GM19023 (cell line): ENCODE measurements at regions not wholly inside any gene's neighbourhood (a gene's known extent, or its start where the extent isn't known, plus 50 kb on each side); places are given as distances from the start of the nearest gene placed in this dataset.
"Not testable (repeated sequence)": the region's sequence is repeated elsewhere in the genome, so short reads cannot be mapped to it uniquely, and the experiment has no call there.

Experiments
- ATAC-seq: cut with Tn5 transposase; IDR thresholded peaks from one replicate; pipeline ENCODE4 v1.9.1; 2021; ENCODE audit warnings: mild to moderate bottlenecking, moderate library complexity; ENCODE audit not compliant: unreplicated experiment

- no peak for ATAC-seq
Observed at GRCh38 chr11:122404571-122404970, 251.0 kb upstream of the UBASH3B start.

- not testable (repeated sequence) for ATAC-seq
Observed at GRCh38 chr11:122401581-122401980, 253.9 kb upstream of the UBASH3B start.

DNA sequence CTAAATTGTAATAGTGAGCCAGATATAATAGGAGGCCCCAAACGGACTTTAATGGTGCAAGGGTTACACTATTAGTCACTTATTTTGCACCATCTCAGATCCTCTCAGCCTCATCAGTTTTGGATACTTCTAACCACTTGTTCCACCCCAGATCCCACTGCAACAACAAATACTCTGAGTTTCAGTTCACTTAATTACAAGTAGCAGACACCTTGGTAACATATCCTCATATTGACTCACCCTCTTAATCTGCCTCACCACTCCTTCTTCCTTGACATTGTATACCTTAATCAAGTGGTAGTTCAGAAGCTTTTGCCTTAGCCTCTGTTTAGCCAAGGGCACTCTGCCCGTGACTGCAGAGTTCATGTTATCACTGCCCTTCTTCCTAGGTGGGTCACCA is 256.1 kb upstream of the UBASH3B start:
- no peak for ATAC-seq

DNA sequence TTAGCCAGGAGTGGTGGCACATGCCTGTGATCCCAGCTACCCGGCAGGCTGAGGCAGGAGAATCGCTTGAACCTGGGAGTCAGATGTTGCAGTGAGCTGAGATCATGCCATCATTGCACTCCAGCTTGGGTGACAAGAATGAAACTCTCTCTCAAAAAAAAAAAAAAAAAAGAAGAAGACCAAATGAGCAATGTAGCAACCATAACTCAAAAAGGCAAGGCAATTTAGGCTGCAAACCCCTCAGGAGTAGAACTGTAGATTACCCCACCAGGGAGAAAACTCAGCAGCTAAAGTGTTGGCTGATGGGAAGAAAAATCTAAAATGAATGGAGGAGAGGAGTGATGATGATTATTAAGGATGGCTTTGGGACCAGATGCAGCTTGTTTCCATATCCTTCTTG is 256.7 kb upstream of the UBASH3B start:
- no peak for ATAC-seq

- ATAC-seq = no peak
Observed at GRCh38 chr11:122398167-122398566, 257.4 kb upstream of the UBASH3B start.

DNA sequence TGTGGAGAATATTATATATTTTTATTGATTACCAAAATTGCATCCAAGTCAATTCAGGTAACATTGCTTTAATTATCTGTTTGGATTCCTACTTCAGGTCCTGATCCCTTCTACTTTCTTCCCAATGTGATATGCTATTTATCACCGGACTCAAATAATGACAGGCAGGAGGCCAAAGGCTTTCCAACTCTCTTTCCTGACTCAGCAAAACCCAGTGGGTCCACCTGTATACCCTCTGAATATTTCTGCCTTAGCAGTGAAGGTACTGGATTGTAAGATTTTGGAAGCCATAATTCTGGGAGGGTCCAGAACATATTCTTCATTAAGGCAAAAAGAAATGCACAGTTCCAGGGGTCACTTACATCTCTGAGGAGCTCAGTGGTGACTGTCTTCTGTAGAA is 260.2 kb upstream of the UBASH3B start:
- ATAC-seq = no peak

- no peak for ATAC-seq
Observed at GRCh38 chr11:122394313-122394712, 261.2 kb upstream of the UBASH3B start.

DNA sequence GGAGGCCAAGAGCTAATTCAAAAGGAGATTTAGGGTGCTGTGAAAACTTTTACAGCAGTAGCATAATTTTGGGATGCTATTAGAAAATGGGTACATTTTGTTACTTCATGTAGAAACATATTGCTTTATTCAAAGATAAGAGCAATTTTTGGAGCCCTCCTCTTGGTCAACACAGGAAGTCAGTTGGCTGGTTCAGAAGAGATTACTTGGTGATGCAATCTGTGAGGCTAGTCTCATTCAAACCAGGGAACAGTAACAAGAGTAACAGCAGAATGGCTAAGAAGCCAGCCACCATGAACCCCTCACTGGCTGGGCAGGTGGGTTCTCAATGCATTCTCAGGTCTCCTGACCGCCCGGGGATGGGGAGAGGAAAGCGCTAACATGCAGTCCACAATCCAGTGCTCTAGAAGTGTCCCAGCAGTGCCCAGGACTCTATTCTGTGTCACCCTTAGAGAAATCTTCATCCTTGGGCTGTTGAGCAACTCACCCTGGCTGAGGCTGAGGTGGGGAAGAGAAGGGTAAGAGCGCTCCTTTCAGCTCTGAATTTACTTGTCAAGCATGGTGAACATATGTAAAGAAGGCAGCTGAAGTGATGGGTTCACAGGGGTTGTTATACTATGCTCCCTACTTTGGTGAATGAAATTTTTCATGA is 262.2 kb upstream of the UBASH3B start:
- no peak for ATAC-seq

DNA sequence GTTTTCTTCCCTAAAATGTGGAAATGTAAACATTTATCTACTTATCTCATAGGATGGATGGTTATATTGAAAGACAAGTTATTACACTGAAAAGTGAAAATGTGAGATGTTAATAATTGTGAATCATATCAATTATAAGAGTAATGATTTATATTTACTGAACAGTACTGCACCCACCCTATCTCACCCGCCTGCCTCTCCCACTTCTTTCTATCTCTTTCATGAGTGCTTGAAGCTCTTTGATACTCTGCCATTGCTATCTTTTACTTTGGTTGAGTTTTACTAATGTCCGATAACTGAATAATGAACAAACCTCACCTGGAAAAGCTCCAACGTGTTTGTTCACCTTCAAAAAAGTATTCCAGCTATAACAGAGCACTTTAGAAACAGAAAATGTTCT is 263.0 kb upstream of the UBASH3B start:
- ATAC-seq = no peak

DNA sequence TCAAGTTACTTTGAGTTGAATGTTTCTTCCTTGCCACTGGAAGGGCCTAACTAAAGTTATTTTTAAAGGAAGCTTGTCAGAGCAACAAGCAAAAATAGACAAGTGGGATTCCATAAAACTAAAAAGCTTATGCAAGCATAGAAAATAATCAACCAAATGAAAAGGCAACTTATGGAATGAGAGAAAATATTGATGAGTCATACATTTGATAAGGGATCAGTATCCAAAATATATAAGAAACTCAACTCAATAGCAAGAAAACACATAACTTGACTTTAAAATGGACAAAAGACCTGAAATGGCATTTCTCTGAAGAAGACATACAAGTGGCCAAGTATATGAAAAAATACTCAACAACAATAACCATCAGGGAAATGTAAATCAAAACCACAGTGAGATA is 264.5 kb upstream of the UBASH3B start:
- no peak for ATAC-seq

GRCh38 chr11:122383186-122383585 is 267.2 kb upstream of the BLID start:
- no peak for ATAC-seq

DNA sequence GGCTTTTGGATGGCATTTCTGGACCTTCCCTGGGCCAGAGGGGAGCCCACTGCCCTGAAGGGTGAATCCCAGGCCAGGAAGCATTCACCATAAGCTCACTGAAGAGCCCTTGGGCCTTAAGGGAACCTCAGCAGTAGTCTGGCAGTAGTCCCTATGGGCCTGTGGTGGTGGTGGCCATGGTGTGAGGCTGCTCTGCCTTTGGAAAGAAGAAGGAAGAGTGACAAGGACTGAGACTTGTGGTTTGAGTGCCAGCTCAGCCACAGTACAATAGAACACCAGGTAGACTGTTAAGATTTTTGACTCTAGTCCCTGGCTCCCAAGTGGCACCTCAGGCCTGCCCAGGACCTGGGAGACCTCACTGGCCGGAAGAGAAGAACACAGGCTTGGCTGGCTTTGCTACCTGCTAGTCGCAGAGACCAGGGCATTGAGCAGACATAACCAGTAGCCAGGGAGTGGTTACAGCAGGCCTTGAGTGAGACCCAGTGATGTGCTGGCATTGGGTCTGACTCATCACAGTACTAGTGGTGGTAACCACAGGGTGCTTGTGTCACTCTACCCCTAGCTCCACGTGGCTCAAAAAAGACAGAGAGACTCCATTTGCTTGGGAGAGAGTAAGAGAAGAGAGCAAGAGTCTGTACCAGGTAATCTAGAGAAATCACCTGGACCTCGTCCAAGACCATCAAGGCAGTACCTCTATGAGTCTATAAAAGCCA is 259.8 kb upstream of the BLID start:
- no peak for ATAC-seq

- no peak for ATAC-seq
Observed at GRCh38 chr11:122368796-122369195, 252.8 kb upstream of the BLID start.

DNA sequence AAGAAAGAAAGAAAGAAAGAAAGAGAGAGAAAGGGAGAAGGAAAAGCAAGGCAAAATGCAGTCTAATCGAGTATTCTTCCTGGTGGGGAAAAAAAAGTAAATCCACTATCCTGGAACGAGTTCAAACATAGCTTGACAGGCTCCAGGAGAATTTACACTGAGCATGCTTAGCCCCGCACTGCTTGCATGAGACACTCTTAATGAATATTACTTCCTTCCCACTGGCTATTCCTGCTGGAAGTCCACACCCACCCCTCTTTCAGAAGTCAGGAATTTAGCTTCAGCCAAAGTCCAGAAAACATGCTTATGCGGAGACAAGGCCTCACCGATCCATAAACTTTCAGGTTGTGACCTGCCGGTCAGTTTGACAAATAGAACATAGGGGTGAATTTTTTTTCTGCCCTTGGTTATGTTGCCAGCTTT is 251.8 kb upstream of the BLID start:
- no peak for ATAC-seq

- ATAC-seq = no peak
Observed at GRCh38 chr11:122365610-122366360, 249.8 kb upstream of the BLID start.

- ATAC-seq = no peak
Observed at GRCh38 chr11:122363296-122363695, 247.3 kb upstream of the BLID start.

DNA sequence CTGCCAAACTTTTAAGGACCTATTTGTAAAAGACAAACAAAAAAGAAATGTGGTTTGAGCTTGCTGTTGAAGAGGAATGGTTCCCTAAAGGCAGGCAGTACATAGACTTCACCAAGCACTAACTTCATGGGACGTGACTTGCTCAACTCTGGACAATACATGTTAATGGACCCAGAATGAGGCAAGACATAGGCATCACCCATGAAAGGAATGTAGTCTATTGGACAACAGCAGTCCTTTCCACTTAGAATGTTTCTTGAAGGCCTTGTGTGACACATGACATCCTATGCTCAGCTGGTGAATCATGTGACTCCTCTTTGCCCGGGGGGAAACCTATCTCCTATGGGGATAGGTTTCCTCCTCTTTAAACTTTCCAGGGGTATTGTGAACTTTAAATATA is 246.4 kb upstream of the BLID start:
- ATAC-seq = no peak

GRCh38 chr11:122360875-122361274 is 244.9 kb upstream of the BLID start:
- ATAC-seq = no peak

DNA sequence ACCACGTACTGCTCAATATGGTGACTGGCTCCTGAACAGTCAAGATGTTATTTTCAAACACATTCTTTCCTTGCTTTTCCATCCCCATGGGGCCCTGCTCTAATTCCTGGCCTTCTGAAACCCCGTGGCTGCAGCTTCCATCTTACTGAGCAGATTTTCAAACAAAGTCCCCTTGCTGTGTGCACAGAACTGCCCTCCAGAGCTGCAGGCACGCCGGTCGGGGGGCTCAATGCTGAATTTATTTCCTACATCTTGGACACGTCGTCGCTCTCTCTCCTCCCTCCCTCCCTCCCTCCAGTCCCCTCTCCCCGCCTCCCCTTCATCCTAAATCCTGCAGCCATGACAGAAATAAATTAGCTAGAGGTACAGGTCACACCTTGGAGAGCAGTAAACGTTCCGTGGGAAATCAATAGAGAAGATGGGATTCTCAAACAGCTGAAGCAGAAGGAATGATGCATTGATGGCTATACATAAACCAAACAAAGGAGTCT is 243.1 kb upstream of the BLID start:
- ATAC-seq = no peak

- no peak for ATAC-seq
Observed at GRCh38 chr11:122358292-122358691, 242.3 kb upstream of the BLID start.

DNA sequence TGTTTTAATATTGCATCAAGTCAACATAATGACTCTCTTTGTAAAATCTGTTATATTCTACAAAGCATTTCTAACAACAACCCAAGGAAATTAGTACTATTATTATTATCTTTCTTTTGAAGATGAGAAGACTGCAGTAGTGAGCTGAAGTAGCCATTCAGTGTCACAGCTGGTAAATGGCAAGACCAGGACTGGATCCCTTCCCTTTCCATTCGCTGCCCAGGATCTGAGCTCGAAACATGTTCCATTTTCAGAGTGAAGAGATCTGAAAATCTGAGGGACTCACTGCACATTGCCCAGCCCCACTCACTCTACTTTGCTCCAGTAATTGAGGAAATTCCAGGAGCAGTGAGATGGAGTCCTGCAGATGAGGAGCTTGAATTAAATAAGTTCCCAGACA is 240.0 kb upstream of the BLID start:
- no peak for ATAC-seq
